Dendritic cell treated with granulocyte-macrophage colony-stimulating factor and Interleukin-4, amounts not matched to agents 40 ng/mL and 50 ng/mL, for 4 days (primary cell): ENCODE measurements at regions not wholly inside any gene's neighbourhood (a gene's known extent, or its start where the extent isn't known, plus 50 kb on each side); places are given as distances from the start of the nearest gene placed in this dataset.

Experiments
- H3K27ac Mint-ChIP-seq: one replicate; pipeline ENCODE4 v1.8.0; 2022; ENCODE audit warnings: mild to moderate bottlenecking, mixed read lengths
- H3K27me3 Mint-ChIP-seq: one replicate; pipeline ENCODE4 v1.8.0; 2022; ENCODE audit warnings: mild to moderate bottlenecking, mixed read lengths
- H3K36me3 Mint-ChIP-seq: one replicate; pipeline ENCODE4 v1.8.0; 2022; ENCODE audit warnings: low read depth, mixed read lengths
- H3K4me1 Mint-ChIP-seq: one replicate; pipeline ENCODE4 v1.8.0; 2022; ENCODE audit warnings: low read depth, mixed read lengths
- H3K4me3 Mint-ChIP-seq: one replicate; pipeline ENCODE4 v1.8.0; 2022; ENCODE audit warnings: mild to moderate bottlenecking, moderate library complexity, mixed read lengths
- H3K9me3 Mint-ChIP-seq: one replicate; pipeline ENCODE4 v1.8.0; 2022; ENCODE audit warnings: mixed read lengths
- intact Hi-C: fragments of 100-400 bp; cut with micrococcal nuclease; formaldehyde crosslinking; loops from one replicate; pipeline ENCODE4 v1.15.0; 2022

DNA sequence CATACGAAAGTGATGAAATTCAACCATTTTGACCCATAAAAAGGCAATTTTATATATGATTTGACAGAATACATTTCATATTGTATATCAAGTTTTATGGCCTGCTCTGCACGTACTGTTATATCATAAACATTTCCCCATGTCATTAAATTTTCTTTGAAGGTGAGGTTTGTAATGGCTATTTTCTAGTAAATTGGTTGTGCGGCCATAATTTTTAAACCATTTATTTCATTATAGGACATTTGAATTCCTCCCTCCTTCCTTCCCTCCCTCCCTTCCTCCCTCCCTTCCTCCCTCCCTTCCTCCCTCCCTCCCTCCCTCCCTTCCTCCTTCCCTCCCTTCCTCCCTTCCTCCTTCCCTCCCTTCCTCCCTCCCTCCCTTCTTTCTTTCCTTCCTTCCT, 87.4 kb upstream of the AGBL1 start:
- Mint-ChIP-seq H3K4me1 (no peaks in the 10 kb centered on the region), H3K27me3 (no peaks in the 10 kb centered on the region), H3K9me3 (peaks cover 6% of the 10 kb centered on the region), H3K27ac (no peak overlapping the region), H3K4me3 (no peak overlapping the region), H3K36me3 (no peaks in the 10 kb centered on the region)
- intact Hi-C loops: no loop called here

DNA sequence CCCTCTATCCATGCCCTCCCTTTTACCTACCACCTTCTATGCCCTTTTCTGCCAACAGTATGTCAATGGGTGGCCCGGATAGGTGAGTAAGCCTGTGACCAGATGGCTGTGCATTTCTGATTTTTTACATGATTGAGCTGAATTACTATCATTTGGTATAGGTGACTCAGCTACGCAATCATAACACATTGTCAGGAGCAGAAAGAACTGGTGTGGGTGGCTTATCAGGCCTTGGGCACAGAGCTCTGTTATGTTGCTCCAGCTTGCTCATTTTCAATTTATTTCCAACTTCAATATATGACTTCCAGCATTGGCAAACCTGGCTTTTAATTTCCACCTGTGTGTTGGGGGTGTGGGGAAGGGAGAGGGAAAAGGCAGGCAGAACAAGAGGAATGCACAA, 86.6 kb upstream of the AGBL1 start:
- Mint-ChIP-seq H3K36me3 (no peaks in the 10 kb centered on the region), H3K4me3 (no peak overlapping the region), H3K27ac (no peak overlapping the region), H3K9me3 (peaks cover 6% of the 10 kb centered on the region), H3K27me3 (no peaks in the 10 kb centered on the region), H3K4me1 (no peaks in the 10 kb centered on the region)
- intact Hi-C loops: no loop called here

DNA sequence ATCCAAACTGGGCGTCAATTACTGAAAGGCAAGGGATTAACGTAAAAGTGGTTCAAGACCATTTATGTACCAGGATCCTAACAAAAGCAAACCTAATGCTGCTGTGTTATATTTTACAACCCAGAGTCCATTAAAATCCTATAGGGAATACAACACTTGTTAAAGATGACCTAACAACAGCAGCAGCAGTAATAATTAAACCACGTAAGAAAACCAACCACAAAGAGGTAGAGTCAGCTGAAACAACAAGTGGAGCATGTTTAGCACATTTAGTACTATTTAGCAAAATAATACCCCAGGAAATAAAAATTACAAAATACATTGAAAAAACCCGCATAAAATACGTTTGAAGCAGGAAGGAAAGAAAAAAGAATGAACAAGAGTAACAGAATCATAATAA, 82.1 kb upstream of the AGBL1 start:
- intact Hi-C loops: no loop called here

DNA sequence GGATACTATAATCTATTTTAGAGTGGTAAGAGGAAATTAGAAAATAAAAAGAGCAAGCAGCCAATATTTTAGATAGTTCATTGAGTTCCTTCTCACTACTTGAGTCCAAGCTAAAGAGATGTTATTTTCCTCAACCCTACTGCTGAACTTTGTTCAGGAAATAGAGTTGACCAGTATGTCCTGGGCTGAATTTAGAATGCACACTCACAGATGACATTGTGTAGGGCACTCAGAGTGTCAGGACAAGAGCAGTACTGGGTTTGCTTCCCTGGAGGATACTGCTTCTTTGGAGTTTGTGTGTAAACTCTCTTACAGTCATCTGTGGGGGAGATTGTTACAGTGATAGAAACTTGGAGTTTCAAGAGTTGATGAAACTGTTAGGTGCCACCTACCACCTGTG, 80.0 kb upstream of the AGBL1 start:
- Mint-ChIP-seq H3K4me3 (no peak overlapping the region), H3K27me3 (no peaks in the 10 kb centered on the region), H3K9me3 (no peaks in the 10 kb centered on the region), H3K4me1 (no peaks in the 10 kb centered on the region), H3K36me3 (no peaks in the 10 kb centered on the region), H3K27ac (no peak overlapping the region)
- intact Hi-C loops: no loop called here

More for the DNA sequence above, 82.1 kb upstream of the AGBL1 start:
- Mint-ChIP-seq H3K9me3 (peaks cover 6% of the 10 kb centered on the region), H3K4me3 (no peak overlapping the region), H3K4me1 (no peaks in the 10 kb centered on the region), H3K36me3 (no peaks in the 10 kb centered on the region), H3K27ac (no peak overlapping the region), H3K27me3 (no peaks in the 10 kb centered on the region)

DNA sequence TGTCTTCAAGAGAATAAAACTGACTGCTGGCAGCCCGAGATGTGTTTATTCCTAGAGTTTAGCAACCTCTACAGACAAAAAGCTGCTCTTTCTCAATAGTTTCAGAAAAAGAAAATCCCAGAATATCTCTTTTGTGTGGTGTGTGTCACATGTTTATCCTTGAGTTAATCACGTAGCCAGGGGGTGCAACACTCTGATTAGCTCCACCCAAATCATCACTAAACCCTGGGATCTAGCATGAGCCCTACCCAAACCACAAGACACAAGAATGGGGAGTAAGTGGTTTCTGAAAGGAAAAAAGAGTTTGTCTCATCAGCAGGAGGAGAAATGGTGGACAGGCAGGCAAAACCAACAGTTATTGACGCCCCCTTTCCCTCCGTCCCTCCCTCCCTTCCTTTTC, 78.5 kb upstream of the AGBL1 start:
- H3K36me3 Mint-ChIP-seq: no peaks in the 10 kb centered on the region
- intact Hi-C loops: no loop called here
- no peaks in the 10 kb centered on the region for H3K9me3 Mint-ChIP-seq
- no peaks in the 10 kb centered on the region for H3K4me1 Mint-ChIP-seq
- H3K4me3 Mint-ChIP-seq: no peak overlapping the region
- H3K27me3 Mint-ChIP-seq: no peaks in the 10 kb centered on the region
- no peak overlapping the region for H3K27ac Mint-ChIP-seq

DNA sequence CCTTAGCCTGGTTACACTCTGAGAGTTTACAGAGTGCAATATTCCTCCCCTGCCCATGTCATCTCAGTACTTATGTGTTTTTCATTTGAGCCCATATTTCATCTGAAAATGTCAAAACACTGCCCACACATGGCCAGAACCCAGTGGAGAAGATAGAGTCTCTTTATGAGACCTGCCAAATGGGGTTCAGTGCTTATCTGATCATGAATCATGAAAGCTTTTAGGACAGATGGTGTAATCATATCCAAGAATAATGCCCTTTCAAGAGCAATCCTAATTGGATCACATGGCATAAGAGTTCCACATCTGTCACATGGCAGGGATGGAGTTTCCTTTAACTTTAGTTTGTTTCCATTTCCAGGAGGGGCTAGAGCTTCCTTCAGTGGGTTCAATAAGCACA, 77.2 kb upstream of the AGBL1 start:
- Mint-ChIP-seq H3K27me3 (no peaks in the 10 kb centered on the region), H3K36me3 (no peaks in the 10 kb centered on the region), H3K4me1 (no peaks in the 10 kb centered on the region), H3K9me3 (no peaks in the 10 kb centered on the region), H3K27ac (no peak overlapping the region), H3K4me3 (no peak overlapping the region)
- intact Hi-C loops: no loop called here

DNA sequence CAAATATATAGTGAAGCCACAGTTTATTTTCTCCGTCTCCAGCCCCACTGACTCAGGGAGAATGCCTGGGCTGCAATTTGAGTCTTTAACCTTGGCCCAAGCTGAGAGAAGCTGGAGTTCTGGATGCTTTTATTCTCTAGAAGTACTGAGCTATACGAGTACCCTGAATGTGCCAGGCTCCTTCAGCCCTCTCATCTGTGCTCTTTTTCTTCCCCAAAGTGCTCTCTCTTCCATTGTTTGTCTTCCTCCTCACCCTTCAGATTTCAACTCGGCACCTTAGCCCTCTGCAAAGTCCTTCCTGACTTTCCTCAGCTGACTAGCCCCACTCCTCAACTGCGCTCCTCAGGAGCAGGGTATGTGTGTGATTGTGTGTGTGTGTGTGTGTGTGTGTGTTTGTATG, 75.6 kb upstream of the AGBL1 start:
- Mint-ChIP-seq H3K4me1 (no peaks in the 10 kb centered on the region), H3K36me3 (no peaks in the 10 kb centered on the region), H3K4me3 (no peak overlapping the region), H3K27ac (no peak overlapping the region), H3K27me3 (no peaks in the 10 kb centered on the region), H3K9me3 (no peaks in the 10 kb centered on the region)
- intact Hi-C loops: no loop called here

DNA sequence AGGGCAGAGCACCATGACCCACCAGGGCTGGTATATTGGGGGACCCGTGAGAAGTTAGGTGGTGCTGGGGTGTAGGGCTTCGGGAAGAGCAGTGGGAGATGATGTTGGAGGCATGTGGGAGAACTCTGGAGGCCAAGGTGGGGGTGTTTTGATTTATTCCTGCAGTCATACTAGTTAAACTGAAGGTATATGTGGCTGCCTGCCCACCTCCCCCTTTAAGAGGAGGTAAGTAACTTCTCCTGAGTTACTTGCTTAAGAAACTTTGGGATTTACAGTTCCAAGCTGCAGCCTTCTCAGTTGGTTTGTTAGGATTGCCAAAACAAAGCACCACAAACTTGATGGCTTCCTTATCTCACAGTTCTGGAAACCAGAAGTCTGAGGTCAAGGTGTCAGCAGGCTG, 73.1 kb upstream of the AGBL1 start:
- Mint-ChIP-seq H3K27me3 (no peaks in the 10 kb centered on the region), H3K27ac (no peak overlapping the region), H3K36me3 (no peaks in the 10 kb centered on the region), H3K4me3 (no peak overlapping the region), H3K9me3 (no peaks in the 10 kb centered on the region), H3K4me1 (no peaks in the 10 kb centered on the region)
- intact Hi-C loops: no loop called here

DNA sequence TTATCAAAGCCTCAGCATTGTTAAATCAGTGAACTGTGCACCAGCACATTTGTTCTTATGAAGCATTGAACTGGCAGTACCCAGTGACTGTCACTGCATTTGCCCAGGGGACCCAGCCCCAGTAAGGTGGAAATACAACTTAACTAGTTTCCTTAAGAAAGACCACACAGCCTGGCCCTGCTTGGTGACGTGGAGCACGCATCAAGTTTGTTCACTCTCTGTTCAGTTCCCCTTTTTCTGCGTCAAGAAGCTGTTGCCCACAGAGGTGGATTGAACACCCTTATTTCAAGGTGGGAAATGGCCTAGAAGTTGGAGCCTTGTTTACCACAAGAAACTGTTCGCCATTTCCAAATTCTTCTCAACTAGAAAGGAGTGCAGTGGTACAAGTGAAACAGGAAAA, 69.9 kb upstream of the AGBL1 start:
- Mint-ChIP-seq H3K4me1 (no peaks in the 10 kb centered on the region), H3K27ac (no peak overlapping the region), H3K4me3 (no peak overlapping the region), H3K36me3 (no peaks in the 10 kb centered on the region), H3K9me3 (no peaks in the 10 kb centered on the region), H3K27me3 (peaks cover 1% of the 10 kb centered on the region)
- intact Hi-C loops: no loop called here

DNA sequence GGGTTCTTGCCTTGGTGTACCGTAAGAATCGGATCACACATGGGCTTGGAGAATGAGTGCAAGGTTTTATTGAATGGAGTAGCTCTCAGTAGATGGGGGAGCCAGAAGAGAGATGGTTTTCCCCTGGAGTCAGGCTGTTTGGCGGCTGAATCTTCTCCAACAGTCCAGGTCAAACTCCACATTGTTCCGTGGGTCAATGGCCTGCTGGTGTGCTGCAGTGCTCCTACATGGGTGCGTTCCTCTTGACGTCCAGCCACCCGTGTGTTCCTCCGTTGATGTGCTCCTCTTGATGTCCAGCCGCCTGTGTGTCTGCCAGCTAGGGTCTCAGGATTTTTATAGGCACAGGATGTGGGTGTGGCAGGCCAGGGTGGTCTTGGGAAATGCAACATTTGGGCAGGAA, 69.3 kb upstream of the AGBL1 start:
- H3K4me1 Mint-ChIP-seq: no peaks in the 10 kb centered on the region
- intact Hi-C loops: no loop called here
- H3K36me3 Mint-ChIP-seq: no peaks in the 10 kb centered on the region
- peaks cover 1% of the 10 kb centered on the region for H3K27me3 Mint-ChIP-seq
- H3K9me3 Mint-ChIP-seq: no peaks in the 10 kb centered on the region
- no peak overlapping the region for H3K4me3 Mint-ChIP-seq
- no peak overlapping the region for H3K27ac Mint-ChIP-seq

DNA sequence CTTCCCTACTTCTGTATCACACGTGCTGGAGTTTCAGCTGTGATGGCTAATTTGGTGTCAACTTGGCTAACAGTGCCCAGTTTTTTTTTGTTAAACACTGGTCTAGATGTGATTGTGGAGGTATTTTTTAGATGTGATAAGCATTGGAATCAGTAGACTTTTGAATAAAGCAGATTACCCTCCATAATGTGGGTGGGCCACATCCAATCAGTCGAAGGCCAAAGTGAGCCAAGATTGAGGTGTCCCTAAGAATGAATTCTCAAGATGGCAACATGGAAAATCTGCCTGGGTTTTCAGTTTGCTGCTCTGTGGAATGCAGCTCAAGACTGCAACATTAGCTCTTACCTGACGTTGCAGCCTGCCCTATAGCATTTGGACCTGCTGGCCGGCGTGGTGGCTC, 68.8 kb upstream of the AGBL1 start:
- Mint-ChIP-seq H3K4me3 (no peak overlapping the region), H3K27ac (no peak overlapping the region), H3K9me3 (no peaks in the 10 kb centered on the region), H3K36me3 (no peaks in the 10 kb centered on the region), H3K27me3 (peaks cover 1% of the 10 kb centered on the region), H3K4me1 (no peaks in the 10 kb centered on the region)
- intact Hi-C loops: no loop called here

DNA sequence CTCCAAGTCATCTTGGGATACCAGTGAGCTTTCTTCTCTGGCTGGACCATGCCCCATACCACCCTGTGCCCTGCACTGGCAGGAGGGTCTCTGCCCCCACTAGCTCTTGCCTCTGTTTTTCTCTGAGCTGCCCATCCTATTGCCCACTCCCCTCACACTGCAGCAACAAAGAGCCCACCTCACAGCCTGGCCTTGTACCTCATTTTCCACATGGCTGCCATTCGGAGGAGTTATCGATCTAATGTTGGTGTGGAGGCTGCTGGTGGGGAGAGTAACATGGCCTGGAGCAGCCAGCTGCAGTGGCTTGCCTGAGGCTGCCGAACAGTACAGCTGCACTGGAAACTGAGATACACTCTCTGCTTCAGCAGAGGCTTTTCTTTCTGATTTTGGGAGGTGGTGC, 65.7 kb upstream of the AGBL1 start:
- Mint-ChIP-seq H3K4me3 (no peak overlapping the region), H3K27me3 (peaks cover 1% of the 10 kb centered on the region), H3K36me3 (no peaks in the 10 kb centered on the region), H3K27ac (no peak overlapping the region), H3K4me1 (no peaks in the 10 kb centered on the region), H3K9me3 (no peaks in the 10 kb centered on the region)
- intact Hi-C loops: no loop called here

DNA sequence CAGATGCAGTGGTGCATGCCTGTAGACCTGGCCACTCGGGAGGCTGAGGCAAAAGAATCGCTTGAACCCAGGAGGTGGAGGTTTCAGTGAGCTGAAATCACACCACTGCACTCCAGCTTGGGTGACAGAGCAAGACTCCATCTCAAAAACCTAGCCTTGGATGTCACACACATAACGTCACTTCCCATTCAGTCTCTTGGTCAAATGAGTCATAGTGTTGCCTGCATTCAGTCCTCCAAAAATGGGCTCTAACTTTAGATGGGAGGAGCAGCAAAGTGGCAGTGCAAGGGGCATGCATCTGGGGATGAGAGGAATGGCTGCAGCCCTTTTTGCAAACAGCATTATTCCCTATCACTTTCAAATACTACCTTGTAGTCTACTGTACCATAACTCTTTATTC, 62.9 kb upstream of the AGBL1 start:
- no peak overlapping the region for H3K27ac Mint-ChIP-seq
- H3K27me3 Mint-ChIP-seq: peaks cover 1% of the 10 kb centered on the region
- no peak overlapping the region for H3K4me3 Mint-ChIP-seq
- H3K36me3 Mint-ChIP-seq: no peaks in the 10 kb centered on the region
- no peaks in the 10 kb centered on the region for H3K9me3 Mint-ChIP-seq
- intact Hi-C loops: no loop called here
- no peaks in the 10 kb centered on the region for H3K4me1 Mint-ChIP-seq

DNA sequence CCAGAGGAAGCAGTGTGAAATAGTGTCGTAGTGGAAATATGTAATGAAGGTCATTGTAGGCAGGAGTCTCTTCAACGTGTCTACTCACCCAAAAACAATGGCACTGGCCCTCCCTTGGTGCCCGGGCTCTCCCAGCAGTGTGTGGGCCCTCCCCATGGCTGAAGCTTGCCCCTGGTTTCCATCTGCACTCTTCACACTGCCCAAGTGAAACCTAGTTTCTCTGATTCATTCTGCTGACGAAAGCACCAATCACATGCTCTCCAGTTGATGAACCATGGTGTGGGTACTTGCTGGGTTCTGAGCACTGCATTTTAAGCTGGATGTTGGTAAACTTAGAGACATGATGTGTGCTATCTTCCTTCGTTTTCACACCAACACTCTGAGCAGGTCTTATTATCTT, 61.0 kb upstream of the AGBL1 start:
- Mint-ChIP-seq H3K27ac (no peak overlapping the region), H3K27me3 (peaks cover 1% of the 10 kb centered on the region), H3K36me3 (no peaks in the 10 kb centered on the region), H3K4me3 (no peak overlapping the region), H3K4me1 (no peaks in the 10 kb centered on the region), H3K9me3 (no peaks in the 10 kb centered on the region)
- intact Hi-C loops: no loop called here

DNA sequence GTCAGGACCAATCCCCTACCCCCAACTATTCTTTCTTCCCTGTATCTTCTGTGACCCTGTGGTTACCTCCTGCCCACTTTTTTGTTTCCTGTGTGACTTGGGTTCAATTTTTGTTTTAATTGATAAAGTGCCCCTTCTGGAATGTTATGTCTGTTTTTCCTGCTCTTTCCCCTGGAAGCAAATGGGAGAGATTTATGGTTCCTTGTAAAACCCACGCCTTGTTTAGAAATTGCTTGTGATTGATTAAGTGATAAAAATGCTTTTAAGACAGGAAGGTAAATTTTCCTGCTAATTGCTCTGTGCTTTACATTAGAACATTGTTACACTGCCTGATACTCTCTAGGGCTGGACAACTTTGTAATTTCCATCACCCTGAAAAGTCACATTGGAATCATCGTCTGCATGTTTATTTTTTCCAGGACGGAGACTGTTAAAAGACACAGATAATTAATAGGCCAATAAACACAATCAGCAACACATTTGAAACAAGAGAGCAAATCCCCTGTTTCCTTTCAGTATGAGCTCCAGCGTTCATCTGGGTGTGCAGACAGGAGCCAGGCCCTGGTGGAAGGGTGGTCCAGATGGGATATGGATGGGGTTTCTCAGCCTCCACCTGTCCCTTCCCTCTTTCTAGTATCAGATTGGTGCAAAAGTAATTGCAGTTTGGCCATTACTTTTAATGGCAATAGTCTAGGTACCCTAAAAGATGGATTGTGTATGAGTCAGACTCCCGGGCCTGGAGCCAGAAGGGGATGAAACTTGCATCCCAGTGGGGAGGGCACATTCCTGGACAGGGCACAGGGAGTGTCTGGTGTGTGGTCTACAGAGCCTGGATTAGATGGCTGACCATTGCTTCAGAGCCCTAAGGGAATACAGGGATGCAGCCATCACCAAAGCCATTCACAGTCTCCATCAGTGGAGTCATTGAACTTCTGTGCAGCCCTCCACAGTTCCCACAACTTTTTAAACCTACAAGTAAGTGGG, 58.1 kb upstream of the AGBL1 start:
- Mint-ChIP-seq H3K36me3 (no peaks in the 10 kb centered on the region), H3K27me3 (no peaks in the 10 kb centered on the region), H3K27ac (no peak overlapping the region), H3K4me3 (no peak overlapping the region), H3K9me3 (no peaks in the 10 kb centered on the region), H3K4me1 (no peaks in the 10 kb centered on the region)
- intact Hi-C loops: no loop called here
